ENCODE measurements at regions not wholly inside any gene's neighbourhood (a gene's known extent, or its start where the extent isn't known, plus 50 kb on each side); places are given as distances from the start of the nearest gene placed in this dataset.
A peak's percentile ranks its signal among the peaks of the same experiment; 100 is the strongest.

- Histone ChIP-seq H3K27ac (no peak overlapping the region), H3K4me3 (no peak overlapping the region)
Observed at GRCh38 chr2:30310371-30310770, 79.0 kb downstream of the LBH start.

GRCh38 chr2:30310955-30311354 lies 79.6 kb downstream of the LBH start:
- no peak overlapping the region for H3K27ac ChIP-seq
- no peak overlapping the region for H3K4me3 ChIP-seq

- Histone ChIP-seq H3K27ac (no peak overlapping the region), H3K4me3 (no peak overlapping the region)
Observed at GRCh38 chr2:30311711-30312110, 80.4 kb downstream of the LBH start.

- Histone ChIP-seq H3K4me3 (no peak overlapping the region), H3K27ac (no peak overlapping the region)
Observed at GRCh38 chr2:30312916-30313315, 81.6 kb downstream of the LBH start.

GRCh38 chr2:30314981-30315380 lies 83.6 kb downstream of the LBH start:
- H3K4me3 ChIP-seq = no peak overlapping the region
- peak overlapping the region in 3 of 21 experiments; percentile 10 to 38 (median 14) for H3K27ac ChIP-seq

GRCh38 chr2:30315391-30316063 lies 84.2 kb downstream of the LBH start:
- Histone ChIP-seq H3K4me3 (no peak overlapping the region), H3K27ac (peak overlapping the region in 3 of 21 experiments; percentile 10 to 42 (median 21))

GRCh38 chr2:30316408-30316807 lies 85.1 kb downstream of the LBH start:
- H3K27ac ChIP-seq = peak overlapping the region in 1 of 21 experiments; percentile 42
- no peak overlapping the region for H3K4me3 ChIP-seq

GRCh38 chr2:30318987-30319782 lies 87.9 kb downstream of the LBH start:
- Histone ChIP-seq H3K4me3 (no peak overlapping the region), H3K27ac (no peak overlapping the region)

GRCh38 chr2:30321466-30321865 lies 90.1 kb downstream of the LBH start:
- no peak overlapping the region for H3K4me3 ChIP-seq
- no peak overlapping the region for H3K27ac ChIP-seq

GRCh38 chr2:30323499-30323898 lies 92.2 kb downstream of the LBH start:
- Histone ChIP-seq H3K27ac (no peak overlapping the region), H3K4me3 (no peak overlapping the region)

GRCh38 chr2:30324245-30324908 lies 93.0 kb downstream of the LBH start:
- Histone ChIP-seq H3K4me3 (no peak overlapping the region), H3K27ac (no peak overlapping the region)

GRCh38 chr2:30325600-30326328 lies 94.4 kb downstream of the LBH start:
- no peak overlapping the region for H3K4me3 ChIP-seq
- H3K27ac ChIP-seq = peak overlapping the region in 1 of 21 experiments; percentile 8

GRCh38 chr2:30326497-30326896 lies 95.2 kb downstream of the LBH start:
- no peak overlapping the region for H3K4me3 ChIP-seq
- H3K27ac ChIP-seq = no peak overlapping the region

GRCh38 chr2:30331038-30331437 lies 99.7 kb downstream of the LBH start:
- Histone ChIP-seq H3K4me3 (no peak overlapping the region), H3K27ac (no peak overlapping the region)

GRCh38 chr2:30331869-30332268 lies 100.5 kb downstream of the LBH start:
- no peak overlapping the region for H3K4me3 ChIP-seq

GRCh38 chr2:30332791-30333453 lies 101.6 kb downstream of the LBH start:
- Histone ChIP-seq H3K27ac (peak overlapping the region in 6 of 21 experiments; percentile 10 to 82 (median 40)), H3K4me3 (no peak overlapping the region)

More at GRCh38 chr2:30331869-30332268, 100.5 kb downstream of the LBH start:
- no peak overlapping the region for H3K27ac ChIP-seq

- Histone ChIP-seq H3K4me3 (no peak overlapping the region), H3K27ac (peak overlapping the region in 8 of 21 experiments; percentile 5 to 93 (median 71))
Observed at GRCh38 chr2:30334762-30335363, 103.5 kb downstream of the LBH start.

GRCh38 chr2:30336084-30336483 lies 104.8 kb downstream of the LBH start:
- no peak overlapping the region for H3K4me3 ChIP-seq
- peak overlapping the region in 8 of 21 experiments; percentile 47 to 93 (median 80) for H3K27ac ChIP-seq

Measured in skin epidermis (tissue), 12 donors.